SK-N-SH treated with all-trans-retinoic acid at 6 μM for 48 hours (cell line): ENCODE measurements at regions not wholly inside any gene's neighbourhood (a gene's known extent, or its start where the extent isn't known, plus 50 kb on each side); places are given as distances from the start of the nearest gene placed in this dataset.

Source experiments
- ARNTL ChIP-seq: fragments of 450-650 bp; formaldehyde crosslinking; IDR thresholded peaks from 2 replicates; pipeline ENCODE4 v1.5.0; 2020; ENCODE audit warnings: low read depth, mild to moderate bottlenecking, moderate library complexity, borderline replicate concordance
- CSDC2 ChIP-seq: fragments of 250-450 bp; sonication (Bioruptor Pico); IDR thresholded peaks from 2 replicates; pipeline ENCODE4 v1.5.0; 2020; ENCODE audit warnings: mild to moderate bottlenecking, moderate library complexity
- ISL1 ChIP-seq: fragments of 250-450 bp; sonication (Bioruptor Pico); IDR thresholded peaks from 2 replicates; pipeline ENCODE4 v2.1.2; 2022; ENCODE audit warnings: mild to moderate bottlenecking, moderate library complexity
- PATZ1 ChIP-seq: fragments of 250-450 bp; sonication (Bioruptor Pico); IDR thresholded peaks from 2 replicates; pipeline ENCODE4 v1.8.0; 2020; ENCODE audit warnings: mild to moderate bottlenecking, moderate library complexity, borderline replicate concordance
- POU6F1 ChIP-seq: fragments of 250-450 bp; sonication (Bioruptor Pico); IDR thresholded peaks from 2 replicates; pipeline ENCODE4 v1.8.0; 2021; ENCODE audit warnings: low read depth, mild to moderate bottlenecking, moderate library complexity, borderline replicate concordance
- PPARA ChIP-seq: fragments of 250-450 bp; sonication (Bioruptor Pico); IDR thresholded peaks from 2 replicates; pipeline ENCODE4 v1.5.0; 2020; ENCODE audit warnings: mild to moderate bottlenecking, borderline replicate concordance
- RARB ChIP-seq: fragments of 250-450 bp; sonication (Bioruptor Pico); IDR thresholded peaks from 2 replicates; pipeline ENCODE4 v1.8.0; 2021; ENCODE audit warnings: mild to moderate bottlenecking, moderate library complexity
- TCF4 ChIP-seq: fragments of 250-450 bp; sonication (Bioruptor Pico); IDR thresholded peaks from 2 replicates; pipeline ENCODE4 v1.8.0; 2021; ENCODE audit warnings: mild to moderate bottlenecking, moderate library complexity, borderline replicate concordance
- TSHZ2 ChIP-seq: fragments of 250-450 bp; sonication (Bioruptor Pico); IDR thresholded peaks from 2 replicates; pipeline ENCODE4 v1.5.0; 2020; ENCODE audit warnings: mild to moderate bottlenecking, moderate library complexity
- ZC3H10 ChIP-seq: fragments of 250-450 bp; sonication (Bioruptor Pico); IDR thresholded peaks from 2 replicates; pipeline ENCODE4 v1.5.1; 2021; ENCODE audit warnings: mild to moderate bottlenecking, moderate library complexity
- ZFP30 ChIP-seq: fragments of 450-650 bp; formaldehyde crosslinking; IDR thresholded peaks from 2 replicates; pipeline ENCODE4 v1.5.0; 2022; ENCODE audit warnings: mild to moderate bottlenecking, moderate library complexity
- ZNF70 ChIP-seq: fragments of 450-650 bp; formaldehyde crosslinking; IDR thresholded peaks from 2 replicates; pipeline ENCODE4 v1.5.0; 2020; ENCODE audit warnings: mild to moderate bottlenecking, moderate library complexity
- ZNF8 ChIP-seq: fragments of 450-650 bp; formaldehyde crosslinking; IDR thresholded peaks from 2 replicates; pipeline ENCODE4 v1.5.0; 2020; ENCODE audit warnings: mild to moderate bottlenecking, moderate library complexity

- TF ChIP-seq PATZ1, result no peak
- no peak for TF ChIP-seq ZNF70
- no peak for TF ChIP-seq ISL1 (CRISPR knock-in tag)
- no peak for TF ChIP-seq ARNTL (CRISPR knock-in tag)
- TF ChIP-seq ZC3H10, result no peak
- no peak for TF ChIP-seq RARB (CRISPR knock-in tag)
- TF ChIP-seq TSHZ2 (CRISPR knock-in tag), result no peak
- TF ChIP-seq POU6F1 (CRISPR knock-in tag), result no peak
- TF ChIP-seq PPARA (CRISPR knock-in tag), result no peak
- no peak for TF ChIP-seq ZFP30 (CRISPR knock-in tag)
- no peak for TF ChIP-seq CSDC2 (CRISPR knock-in tag)
- TF ChIP-seq TCF4 (CRISPR knock-in tag), result no peak
- TF ChIP-seq ZNF8 (CRISPR knock-in tag), result no peak
These were observed 116.5 kb upstream of the MTNR1B start for GRCh38 chr11:92852946-92853345.
